Superior temporal gyrus (tissue), 1 donor: ENCODE measurements at regions not wholly inside any gene's neighbourhood (a gene's known extent, or its start where the extent isn't known, plus 50 kb on each side); places are given as distances from the start of the nearest gene placed in this dataset.
"Not testable (repeated sequence)": the region's sequence is repeated elsewhere in the genome, so short reads cannot be mapped to it uniquely, and the experiment has no call there.

Source experiments
- DNase-seq: peaks from one replicate; pipeline ENCODE4 v3.0.0-alpha.2; 2016; ENCODE audit errors: extremely low spot score

DNA sequence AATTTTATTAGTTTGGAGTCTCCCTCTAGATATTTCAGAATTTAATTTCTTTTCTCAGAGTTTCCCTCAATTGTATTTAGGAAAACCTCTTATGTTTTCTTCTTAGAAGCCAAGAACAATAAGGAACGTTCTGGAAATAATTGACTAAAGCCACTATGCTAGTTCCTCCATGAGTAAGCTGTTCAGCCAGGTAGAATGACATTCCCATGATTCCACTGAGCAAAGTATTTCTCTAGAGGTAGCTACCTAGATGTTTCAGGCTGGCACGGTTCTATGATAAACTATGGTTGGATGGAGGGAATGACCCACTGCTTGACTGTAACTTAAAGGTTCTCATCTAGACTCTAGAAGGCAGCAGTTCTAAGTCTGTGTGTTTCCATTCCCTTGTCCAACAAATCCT is 62.4 kb downstream of the CLDN17 start:
- no peak for DNase-seq

DNA sequence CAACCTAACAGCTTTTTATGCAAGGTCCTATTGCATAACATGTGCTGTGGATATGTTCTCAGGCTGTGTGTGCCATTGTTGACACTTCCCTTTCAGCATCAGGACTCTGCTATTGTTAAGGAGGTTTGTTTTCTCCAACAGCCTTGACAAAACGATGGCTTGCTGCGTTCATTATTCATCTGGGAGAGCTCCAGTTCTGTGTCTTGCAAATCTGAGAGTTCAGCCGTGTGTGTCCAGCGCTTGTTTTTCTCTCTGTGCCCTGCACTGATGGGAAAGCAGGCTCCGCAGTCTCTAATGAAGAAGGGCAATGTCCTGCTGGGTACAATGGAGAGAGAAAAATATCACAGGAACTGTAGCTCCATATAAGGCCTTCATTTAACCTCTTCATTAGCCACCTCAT is 63.7 kb downstream of the CLDN17 start:
- DNase-seq, result no peak

DNA sequence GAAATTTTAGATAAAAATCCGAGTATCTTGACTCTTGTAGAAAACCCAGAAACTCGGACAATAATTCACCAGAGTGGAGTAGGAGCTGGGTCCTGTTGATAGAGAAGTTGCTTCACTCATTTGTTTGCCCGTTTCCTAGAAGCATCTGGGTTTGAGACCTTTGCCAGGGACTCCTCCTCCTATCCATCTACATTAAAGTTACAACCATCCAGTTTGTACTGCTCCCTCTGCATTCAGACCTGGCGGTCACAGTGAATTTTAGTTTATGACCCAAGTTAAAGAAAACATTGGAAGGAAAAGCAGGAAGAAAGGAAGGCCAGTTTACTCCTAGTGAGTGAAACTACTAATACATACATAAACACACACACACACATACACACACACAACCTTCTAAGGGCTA is 64.6 kb downstream of the CLDN17 start:
- no peak for DNase-seq

DNA sequence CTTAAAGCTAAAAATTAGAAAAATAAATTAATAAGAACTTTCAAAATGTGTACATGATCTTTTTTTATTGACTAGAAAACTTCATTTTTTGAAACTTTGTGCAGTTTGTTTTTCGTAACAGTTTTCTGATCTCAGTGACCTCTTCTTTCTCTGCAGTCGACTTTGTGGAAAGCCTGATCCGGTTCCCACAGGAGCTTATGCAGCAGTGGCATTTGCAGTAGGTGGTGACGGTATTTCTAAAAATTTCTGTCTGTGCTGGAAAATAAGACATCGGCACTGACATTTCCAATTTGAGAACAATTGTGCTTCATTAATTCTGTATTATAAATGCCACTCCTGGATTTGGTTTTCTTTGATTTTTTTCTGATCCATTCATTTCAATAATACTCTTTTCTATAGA is 68.8 kb downstream of the CLDN17 start:
- DNase-seq, result no peak

DNA sequence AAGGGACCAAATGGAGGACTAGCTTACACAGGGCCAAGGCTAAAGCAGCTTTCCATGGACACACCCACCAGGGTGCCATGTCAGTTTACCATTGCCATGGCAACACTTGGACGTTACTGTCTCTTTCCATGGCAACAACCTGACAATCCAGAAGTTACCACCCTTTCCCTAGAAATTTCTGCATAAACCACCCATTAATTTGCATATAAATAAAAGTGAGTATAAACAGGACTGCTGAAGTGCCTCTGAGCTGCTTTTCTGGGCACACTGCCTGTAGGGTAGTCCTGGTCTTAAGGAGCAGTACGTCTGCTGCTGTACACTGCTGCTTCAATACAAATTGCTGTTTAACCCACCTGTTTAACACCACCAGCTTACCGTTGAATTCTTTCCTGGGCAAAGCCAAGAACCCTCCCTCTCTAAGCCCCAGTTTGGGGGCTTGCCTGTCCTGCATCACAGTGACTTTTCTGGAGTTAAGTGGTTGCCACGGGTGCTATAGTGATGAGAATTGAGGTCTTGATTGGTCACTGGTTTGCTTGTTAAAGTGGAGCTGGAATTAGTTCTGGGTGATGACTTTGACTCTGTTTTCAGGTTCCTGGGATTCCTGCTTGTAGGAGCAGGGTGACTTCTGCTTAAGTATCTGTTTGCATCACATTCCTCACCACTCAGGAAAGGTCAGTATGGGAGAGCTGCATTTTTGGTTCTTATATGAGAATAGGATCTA is 83.2 kb downstream of the CLDN17 start:
- DNase-seq, result no peak

DNA sequence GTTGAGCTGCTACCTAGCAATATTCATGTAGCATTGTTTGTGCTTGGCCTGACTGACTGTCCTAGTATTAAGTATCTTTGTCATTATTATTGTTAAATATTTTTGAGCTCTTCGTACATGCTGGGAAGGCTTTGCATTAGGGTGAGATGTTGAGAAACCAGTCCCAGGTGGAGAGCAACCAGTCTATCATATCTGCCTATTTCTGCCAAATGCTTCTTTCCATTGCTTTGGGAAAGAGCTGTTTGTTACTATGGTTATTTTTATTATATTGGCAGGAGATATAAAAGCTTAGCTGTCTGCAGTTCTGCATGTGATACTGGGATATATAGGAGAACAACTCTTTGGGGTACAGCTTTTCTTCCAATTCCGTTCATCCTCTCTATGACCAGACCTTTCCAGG is 85.1 kb downstream of the CLDN17 start:
- DNase-seq, result no peak

DNA sequence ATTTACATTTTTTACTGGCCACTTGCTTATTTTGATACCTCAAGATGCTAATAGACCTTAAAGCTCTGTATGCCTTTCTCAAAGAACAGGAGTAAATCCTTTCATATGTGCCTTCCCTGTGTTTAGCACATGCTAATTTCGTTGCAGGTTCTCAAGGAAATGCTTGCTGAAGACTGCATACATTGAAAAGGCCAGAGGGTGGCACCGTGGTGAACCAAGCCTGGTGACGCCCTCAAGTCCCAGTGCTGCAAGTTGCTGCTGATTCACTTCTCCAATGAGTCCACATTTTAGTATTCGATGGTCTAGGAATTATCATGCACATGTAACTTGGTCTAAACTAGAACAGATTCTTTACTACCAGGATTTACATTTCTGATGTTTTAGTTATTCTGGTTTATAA is 94.1 kb downstream of the CLDN17 start:
- no peak for DNase-seq

DNA sequence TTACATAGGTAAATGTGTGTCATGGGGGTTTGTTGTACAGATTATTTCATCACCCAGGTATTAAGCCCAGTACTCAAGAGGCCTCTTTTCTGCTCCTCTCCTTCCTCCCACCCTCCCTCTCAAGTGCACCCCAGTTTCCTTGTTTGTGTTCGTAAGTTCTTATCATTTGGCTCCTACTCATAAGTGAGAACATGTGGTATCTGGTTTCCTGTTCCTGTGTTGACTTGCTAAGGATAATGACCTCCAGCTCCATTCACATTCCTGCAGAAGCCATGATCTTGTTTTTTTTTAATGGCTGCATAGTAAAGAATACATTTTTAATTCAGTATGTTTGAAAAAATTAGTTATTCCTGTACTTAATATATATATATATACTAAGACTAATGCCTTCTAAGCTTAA is 107.7 kb downstream of the CLDN17 start:
- DNase-seq, result no peak

DNA sequence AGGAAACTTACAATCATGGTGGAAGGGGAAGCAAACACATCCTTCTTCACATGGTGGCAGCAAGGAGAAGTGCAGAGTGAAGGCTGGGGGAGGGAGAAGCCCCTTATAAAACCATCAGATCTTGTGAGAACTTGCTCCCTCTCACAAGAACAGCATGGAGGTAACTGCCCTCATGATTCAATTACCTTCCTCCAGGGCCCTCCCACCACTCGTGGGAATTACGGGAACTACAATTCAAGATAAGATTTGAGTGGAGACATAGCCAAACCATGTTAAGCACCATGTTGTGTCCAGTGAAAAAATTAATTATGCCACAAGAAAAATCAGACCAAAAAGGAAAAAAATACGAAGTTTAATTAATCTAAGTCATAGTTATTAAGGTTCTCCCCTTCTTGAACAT is 109.5 kb downstream of the CLDN17 start:
- DNase-seq, result no peak

DNA sequence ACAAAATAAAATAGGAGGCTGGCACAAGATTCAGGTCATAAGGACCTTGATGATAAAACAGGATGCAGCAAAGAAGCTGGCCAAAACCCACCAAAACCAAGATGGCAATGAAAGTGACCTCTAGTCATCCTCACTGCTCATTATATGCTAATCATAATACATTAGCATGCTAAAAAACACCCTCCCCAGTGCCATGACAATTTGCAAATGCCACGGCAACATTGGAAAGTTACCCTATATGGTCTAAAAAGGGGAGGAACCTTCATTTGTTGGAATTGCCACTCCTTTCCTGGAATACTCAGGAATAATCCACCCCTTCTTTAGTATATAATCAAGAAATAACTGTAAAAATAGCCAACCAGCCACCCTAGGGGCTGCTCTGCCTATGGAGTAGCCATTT is 108.8 kb upstream of the GRIK1 start:
- DNase-seq, result no peak

DNA sequence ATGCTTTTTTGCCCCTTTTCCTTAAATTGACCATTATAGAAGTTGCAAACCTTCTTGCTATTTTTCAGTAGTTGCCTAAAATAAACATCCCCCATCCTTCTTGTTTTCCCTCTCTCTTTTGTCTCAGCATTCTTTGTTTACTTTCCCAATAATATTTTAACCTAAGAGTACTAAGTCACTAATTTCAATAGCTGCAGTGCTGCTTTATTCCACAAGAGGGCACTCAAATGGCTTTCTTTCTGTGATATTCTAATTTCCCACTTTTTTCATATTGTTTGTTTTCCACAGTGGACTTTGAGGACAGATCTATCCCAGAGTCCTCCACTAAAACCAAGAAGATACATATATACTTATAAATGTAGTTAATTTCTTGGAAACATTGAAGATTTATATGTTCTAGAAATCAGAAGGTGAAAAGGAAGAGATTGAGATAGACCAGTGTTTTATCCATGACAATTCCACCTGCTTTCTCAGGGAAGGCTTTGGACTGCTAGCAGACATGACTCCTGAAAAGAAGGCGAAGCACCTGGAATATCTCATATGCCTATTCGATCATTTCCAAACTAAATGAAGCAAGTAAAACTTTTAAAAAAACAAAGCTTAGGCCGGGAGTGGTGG is 104.8 kb upstream of the GRIK1 start:
- DNase-seq, result peak; percentile 79

DNA sequence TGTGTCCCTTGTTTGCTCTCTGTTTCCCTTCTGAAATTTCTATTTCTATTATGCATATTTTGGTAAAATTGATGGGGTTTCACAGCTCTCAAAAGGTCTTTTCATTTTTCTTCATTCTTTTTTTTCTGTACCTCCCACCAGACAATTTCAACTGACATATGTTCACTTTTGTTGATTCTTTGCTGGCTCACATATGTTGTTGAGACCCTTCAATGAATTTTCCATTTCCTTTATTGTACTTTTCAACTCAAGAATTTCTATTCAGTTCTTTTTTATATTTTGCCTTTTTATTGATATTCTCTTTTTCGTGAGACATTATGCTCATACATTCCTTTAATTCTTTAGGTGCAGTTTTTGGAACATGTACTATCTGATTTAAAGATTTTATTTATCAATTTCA is 102.6 kb upstream of the GRIK1 start:
- no peak for DNase-seq

DNA sequence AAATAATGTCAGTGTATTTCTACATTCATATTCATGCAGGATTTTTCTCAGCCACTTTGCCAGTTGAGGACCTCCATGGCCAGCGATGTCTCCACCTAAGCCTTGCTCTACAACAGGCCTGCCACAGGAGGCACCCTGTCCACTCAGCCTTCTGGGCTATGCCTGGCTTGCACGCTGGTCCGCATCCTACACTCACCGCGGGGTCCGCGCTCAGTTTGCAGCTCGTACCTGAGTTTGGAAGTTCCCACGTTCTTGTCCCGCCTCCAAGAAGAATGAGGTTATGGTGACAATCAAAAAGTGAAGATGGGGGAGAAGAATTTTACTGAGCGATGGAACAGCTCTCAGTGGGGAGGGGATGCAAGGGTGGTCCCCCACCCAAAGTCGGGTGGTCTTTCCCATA is 93.6 kb upstream of the GRIK1 start:
- no peak for DNase-seq

DNA sequence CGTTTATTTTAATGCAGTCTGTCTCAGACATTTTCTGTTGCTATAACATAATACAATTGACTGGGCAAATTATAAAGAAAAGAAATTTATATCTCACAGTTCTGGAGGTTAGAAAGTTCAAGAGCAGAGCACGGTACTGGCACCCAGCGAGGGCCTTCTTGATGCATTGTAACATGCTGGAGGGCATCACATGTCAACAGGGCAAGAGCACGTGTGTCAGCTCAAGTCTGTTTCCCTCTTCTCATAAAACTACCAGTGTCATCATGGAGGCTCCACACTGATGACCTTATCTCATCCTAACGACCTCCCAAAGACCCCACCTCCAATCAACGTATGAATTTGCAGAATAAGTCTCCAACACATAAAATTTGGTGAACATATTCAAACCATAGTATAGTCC is 90.6 kb upstream of the GRIK1 start:
- DNase-seq, result no peak

DNA sequence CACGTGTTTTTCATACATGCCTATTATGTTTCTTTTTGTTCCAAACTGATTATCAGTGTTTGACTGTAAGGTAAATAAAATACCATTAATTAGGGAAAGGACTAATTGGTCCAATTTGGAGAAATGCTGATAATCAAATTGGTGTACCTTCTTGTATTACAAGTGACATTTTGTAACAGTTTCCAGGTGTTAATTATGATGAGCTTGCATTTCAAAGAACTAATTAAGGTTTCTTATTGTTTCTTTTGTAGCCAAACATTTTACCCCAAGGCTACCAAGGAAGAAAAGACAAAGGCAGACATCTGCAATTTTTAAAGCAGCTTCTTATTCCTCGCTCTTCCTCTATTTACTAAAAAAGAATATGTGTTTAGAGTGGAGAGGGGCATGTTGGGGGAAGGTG is 88.7 kb upstream of the GRIK1 start:
- DNase-seq, result no peak

DNA sequence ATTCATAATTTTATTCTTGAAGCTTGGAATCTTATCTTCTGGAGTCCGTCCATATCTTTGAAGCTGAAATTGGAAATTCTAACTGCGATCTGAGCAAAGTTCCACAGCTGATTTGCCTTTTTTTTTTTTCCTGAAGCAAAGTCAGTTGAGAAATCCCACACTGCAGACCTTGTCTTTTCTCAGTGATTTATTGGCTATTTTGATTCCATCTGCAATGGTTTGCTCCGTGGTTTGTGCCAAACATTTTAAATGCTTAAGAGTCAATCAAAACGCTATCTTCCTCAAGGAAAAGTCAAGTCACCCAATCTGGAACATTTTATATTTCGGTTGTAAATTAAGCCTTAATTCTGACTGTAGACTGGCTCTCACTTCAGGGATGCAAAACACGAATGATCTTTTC is 88.2 kb upstream of the GRIK1 start:
- no peak for DNase-seq

DNA sequence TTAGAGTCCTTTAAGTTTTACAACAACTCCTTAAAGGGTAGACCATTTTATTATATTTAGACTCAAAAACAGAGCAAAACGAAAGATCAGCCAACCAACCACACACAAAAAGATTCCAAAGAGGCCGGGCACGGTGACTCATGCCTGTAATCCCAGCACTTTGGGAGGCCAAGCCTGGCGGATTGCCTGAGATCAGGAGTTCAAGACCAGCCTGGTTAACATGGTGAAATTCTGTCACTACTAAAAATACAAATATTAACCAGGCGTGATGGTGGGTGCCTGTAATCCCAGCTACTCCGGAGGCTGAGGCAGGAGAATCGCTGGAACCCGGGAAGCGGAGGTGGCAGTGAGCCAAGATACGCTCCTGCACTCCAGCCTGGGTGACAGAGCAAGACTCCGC is 83.3 kb upstream of the GRIK1 start:
- DNase-seq, result not testable (repeated sequence)

DNA sequence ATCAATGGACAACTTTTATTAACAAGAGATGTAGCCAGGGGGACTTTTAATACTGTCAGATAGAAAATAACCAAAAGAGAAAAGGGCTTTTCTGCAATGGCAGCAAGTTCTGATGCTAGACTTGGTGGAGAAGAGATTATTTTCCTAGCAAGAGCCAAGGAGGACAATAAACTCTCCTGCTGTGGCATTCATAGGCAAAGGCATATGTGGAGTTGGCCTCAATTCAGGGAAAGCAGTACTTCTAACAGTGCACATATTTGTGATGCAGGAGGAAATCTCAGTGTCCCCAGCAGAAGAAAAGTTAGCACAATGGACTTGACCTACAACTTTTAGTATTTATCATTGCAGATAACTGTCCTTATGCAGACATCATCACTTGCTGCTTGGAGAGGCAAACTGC is 75.1 kb upstream of the GRIK1 start:
- DNase-seq, result no peak

DNA sequence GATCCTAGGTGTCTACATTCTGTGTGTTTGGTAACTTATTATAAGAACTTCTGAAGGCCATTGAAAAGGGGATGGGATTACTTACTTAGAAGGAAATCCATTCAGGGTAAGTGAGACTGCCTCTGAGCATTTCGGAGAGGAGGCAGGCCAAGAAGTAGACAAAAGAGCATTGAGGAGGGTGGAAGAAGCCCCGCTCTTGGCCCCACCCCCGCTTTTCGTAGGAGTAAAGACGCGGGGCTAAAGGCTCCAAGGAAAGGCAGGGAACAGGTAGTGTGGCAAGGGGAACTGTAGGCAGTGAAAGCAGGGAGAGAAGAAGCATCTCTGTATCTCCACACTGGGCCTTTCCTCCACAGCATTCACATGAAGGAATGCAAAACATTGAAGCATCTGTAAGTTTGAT is 51.8 kb upstream of the GRIK1 start:
- DNase-seq, result no peak

DNA sequence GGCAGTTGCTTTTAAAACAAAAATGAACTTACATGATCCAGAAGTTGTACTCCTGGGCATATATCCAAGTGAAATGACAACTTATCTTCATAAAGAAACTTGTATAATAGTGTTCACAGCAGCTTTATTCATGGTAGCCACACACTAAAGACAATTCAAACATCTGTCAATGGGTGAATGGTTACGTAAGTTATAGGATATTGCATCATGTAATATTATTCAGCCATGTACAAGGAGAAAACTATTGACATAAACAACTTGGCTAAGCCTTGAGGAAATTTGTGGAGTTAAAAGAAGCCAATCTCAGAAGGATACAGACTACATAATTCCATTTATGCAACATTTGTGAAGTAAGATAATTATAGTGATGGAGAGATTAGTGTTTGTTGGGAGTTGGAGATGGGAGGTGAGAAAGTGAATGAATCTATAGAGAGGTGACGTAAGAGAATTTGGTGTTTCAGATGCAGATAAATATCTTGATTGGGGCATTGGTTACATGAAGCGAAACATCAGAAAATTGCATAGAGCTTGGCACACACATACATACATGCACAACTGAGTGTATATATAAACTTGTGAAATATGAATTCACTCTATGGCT is 49.9 kb upstream of the GRIK1 start:
- no peak for DNase-seq
